ENCODE measurements at regions not wholly inside any gene's neighbourhood (a gene's known extent, or its start where the extent isn't known, plus 50 kb on each side); places are given as distances from the start of the nearest gene placed in this dataset.

DNA sequence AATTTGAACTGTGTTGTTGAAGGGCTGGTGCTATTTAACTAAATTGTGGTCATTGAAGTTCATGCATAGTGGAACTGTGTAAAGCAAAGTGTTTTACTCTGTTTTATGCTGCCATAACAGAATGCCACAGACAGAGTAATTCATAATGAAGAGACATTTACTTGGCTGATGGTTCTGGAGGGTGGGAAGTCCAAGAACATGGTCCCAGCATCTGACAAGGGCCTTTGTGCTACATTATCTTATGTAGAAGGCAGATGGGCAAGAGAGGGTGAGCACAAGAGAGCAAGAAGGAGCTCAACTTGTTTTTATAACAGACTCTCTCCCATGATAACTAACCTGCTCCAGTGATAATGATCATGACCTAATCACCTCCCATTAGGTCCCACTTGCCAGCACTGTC, 101.9 kb upstream of the NR3C1 start (continued):
- TF ChIP-seq, protein P1, sequence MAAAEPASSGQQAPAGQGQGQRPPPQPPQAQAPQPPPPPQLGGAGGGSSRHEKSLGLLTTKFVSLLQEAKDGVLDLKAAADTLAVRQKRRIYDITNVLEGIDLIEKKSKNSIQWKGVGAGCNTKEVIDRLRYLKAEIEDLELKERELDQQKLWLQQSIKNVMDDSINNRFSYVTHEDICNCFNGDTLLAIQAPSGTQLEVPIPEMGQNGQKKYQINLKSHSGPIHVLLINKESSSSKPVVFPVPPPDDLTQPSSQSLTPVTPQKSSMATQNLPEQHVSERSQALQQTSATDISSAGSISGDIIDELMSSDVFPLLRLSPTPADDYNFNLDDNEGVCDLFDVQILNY (CRISPR knock-in tag; IDR thresholded peaks at IDR 0.05): no peak
- TF ChIP-seq JAZF1 (CRISPR knock-in tag; IDR thresholded peaks at IDR 0.05) (no peak), PRRX2 (CRISPR knock-in tag; IDR thresholded peaks at IDR 0.05) (no peak), SP1 (CRISPR knock-in tag; conservative IDR thresholded peaks at IDR 0.05) (no peak), OVOL2 (CRISPR knock-in tag; IDR thresholded peaks at IDR 0.05; ENCODE audit: borderline replicate concordance) (no peak), NFATC4 (CRISPR knock-in tag; IDR thresholded peaks at IDR 0.05) (no peak), MXD4 (CRISPR knock-in tag; IDR thresholded peaks at IDR 0.05; ENCODE audit: borderline replicate concordance) (no peak), ZNF416 (CRISPR knock-in tag; IDR thresholded peaks at IDR 0.05) (no peak)
- TF ChIP-seq, protein P2, sequence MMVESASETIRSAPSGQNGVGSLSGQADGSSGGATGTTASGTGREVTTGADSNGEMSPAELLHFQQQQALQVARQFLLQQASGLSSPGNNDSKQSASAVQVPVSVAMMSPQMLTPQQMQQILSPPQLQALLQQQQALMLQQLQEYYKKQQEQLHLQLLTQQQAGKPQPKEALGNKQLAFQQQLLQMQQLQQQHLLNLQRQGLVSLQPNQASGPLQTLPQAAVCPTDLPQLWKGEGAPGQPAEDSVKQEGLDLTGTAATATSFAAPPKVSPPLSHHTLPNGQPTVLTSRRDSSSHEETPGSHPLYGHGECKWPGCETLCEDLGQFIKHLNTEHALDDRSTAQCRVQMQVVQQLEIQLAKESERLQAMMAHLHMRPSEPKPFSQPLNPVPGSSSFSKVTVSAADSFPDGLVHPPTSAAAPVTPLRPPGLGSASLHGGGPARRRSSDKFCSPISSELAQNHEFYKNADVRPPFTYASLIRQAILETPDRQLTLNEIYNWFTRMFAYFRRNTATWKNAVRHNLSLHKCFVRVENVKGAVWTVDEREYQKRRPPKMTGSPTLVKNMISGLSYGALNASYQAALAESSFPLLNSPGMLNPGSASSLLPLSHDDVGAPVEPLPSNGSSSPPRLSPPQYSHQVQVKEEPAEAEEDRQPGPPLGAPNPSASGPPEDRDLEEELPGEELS (CRISPR knock-in tag; IDR thresholded peaks at IDR 0.05): no peak
- TF ChIP-seq, protein P3, sequence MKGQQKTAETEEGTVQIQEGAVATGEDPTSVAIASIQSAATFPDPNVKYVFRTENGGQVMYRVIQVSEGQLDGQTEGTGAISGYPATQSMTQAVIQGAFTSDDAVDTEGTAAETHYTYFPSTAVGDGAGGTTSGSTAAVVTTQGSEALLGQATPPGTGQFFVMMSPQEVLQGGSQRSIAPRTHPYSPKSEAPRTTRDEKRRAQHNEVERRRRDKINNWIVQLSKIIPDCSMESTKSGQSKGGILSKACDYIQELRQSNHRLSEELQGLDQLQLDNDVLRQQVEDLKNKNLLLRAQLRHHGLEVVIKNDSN (CRISPR knock-in tag; IDR thresholded peaks at IDR 0.05): no peak

DNA sequence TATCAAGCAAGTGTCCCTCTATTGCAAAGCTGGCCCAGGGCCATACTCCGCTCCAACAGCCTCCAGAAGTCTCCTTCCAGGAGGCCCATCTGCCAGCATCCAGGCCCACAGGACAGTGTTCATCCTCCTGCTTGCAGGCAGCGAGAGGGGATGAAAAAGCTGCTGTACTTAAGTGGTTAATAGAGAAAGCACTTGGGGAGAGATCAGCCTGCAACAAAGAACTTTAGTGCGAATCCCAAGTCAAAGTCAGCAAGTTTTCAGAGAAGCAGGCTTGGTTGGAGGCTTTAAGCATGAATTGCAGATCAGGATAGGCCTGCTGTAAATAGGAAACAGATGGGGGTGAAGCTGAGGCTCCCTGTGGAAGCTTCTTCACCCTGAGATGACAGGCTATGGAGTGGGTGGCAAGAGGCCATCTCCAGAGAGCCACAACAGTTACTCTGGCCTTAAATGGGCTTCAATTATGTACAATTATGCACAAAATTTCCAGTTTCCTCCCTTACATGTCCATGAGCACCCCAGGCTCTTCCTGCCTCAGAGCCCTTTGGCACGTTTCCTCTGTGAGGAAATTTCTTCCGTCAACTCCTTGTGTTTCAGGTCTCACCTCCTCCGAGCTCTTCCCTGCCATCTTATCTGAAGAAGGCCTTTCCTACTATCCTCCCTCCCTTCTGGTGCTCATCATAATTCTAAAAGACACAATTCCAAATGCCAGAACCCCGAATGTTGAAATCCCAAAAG, 98.0 kb upstream of the NR3C1 start:
- POLR2A ChIA-PET: no interaction called here
- Mint-ChIP-seq H3K27ac (no peak overlapping the region), H3K4me1 (peaks cover 7% of the 10 kb centered on the region), H3K4me3 (no peak overlapping the region), H3K36me3 (no peaks in the 10 kb centered on the region), H3K9me3 (peaks cover 7% of the 10 kb centered on the region; the same call in 1 of the 2 replicates), H3K27me3 (ENCODE audit: low read depth) (no peaks in the 10 kb centered on the region)
- TF ChIP-seq ZNF232 (CRISPR knock-in tag; IDR thresholded peaks at IDR 0.05): no peak
- no peak for TF ChIP-seq FOXK1 (CRISPR knock-in tag; IDR thresholded peaks at IDR 0.05)
- CTCF ChIA-PET: interaction anchor here (1.0 kb wide), 1 partner anchor 17 kb away, joined by 3 read pairs; no protein-coding TSS in a partner anchor
- ATAC-seq: peak; percentile 26
- DNase-seq (ENCODE audit: low spot score): no peak

DNA sequence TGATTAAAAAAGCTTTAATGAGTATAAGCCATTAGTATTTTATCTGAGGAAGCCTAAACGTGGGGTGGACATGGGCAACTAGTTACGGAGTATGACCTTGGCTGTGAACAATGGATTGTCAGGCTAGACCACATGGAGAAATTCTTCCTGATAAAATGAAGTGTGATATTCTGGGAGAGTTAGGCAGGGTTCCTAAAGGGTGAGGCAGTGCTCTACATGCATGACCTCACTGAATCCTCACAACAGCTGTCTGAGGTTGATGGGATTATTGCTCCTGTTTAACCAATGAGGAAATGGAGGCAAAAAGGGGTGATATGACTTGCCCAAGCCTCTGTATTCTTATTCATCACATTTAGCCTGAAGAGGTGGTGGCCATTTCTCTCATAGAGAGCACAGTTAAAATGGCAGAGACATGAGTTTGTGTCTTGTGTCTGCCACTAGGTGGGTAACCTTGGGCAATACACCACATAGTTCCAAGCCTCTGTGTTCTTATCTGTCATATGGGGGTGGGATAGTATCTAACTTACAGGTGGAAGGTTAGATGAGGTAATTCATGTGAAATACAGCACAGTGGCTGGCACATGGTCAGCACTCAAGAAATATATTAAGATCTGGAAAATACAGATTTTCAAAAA, 96.1 kb upstream of the NR3C1 start:
- TF ChIP-seq, protein P4, sequence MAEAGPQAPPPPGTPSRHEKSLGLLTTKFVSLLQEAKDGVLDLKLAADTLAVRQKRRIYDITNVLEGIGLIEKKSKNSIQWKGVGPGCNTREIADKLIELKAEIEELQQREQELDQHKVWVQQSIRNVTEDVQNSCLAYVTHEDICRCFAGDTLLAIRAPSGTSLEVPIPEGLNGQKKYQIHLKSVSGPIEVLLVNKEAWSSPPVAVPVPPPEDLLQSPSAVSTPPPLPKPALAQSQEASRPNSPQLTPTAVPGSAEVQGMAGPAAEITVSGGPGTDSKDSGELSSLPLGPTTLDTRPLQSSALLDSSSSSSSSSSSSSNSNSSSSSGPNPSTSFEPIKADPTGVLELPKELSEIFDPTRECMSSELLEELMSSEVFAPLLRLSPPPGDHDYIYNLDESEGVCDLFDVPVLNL (CRISPR knock-in tag; IDR thresholded peaks at IDR 0.05; ENCODE audit: borderline replicate concordance, low read depth): no peak
- TF ChIP-seq HMGA2 (CRISPR knock-in tag; IDR thresholded peaks at IDR 0.05): no peak
- TF ChIP-seq ZNF671 (CRISPR knock-in tag; IDR thresholded peaks at IDR 0.05): no peak
- TF ChIP-seq NR2C2 (CRISPR knock-in tag; IDR thresholded peaks at IDR 0.05): no peak
- no peak for TF ChIP-seq ATF1 (CRISPR knock-in tag; IDR thresholded peaks at IDR 0.05)
- TF ChIP-seq SMAD3 (CRISPR knock-in tag; IDR thresholded peaks at IDR 0.05; ENCODE audit: borderline replicate concordance): no peak
- no peak for TF ChIP-seq ZNF232 (CRISPR knock-in tag; IDR thresholded peaks at IDR 0.05)
- no peak for TF ChIP-seq FOXP1 (CRISPR knock-in tag; IDR thresholded peaks at IDR 0.05; ENCODE audit: borderline replicate concordance)
- no peak for TF ChIP-seq TEAD1 (CRISPR knock-in tag; IDR thresholded peaks at IDR 0.05)
- no peak for TF ChIP-seq ZNF219 (CRISPR knock-in tag; IDR thresholded peaks at IDR 0.05; ENCODE audit: borderline replicate concordance)
- TF ChIP-seq, protein P5, sequence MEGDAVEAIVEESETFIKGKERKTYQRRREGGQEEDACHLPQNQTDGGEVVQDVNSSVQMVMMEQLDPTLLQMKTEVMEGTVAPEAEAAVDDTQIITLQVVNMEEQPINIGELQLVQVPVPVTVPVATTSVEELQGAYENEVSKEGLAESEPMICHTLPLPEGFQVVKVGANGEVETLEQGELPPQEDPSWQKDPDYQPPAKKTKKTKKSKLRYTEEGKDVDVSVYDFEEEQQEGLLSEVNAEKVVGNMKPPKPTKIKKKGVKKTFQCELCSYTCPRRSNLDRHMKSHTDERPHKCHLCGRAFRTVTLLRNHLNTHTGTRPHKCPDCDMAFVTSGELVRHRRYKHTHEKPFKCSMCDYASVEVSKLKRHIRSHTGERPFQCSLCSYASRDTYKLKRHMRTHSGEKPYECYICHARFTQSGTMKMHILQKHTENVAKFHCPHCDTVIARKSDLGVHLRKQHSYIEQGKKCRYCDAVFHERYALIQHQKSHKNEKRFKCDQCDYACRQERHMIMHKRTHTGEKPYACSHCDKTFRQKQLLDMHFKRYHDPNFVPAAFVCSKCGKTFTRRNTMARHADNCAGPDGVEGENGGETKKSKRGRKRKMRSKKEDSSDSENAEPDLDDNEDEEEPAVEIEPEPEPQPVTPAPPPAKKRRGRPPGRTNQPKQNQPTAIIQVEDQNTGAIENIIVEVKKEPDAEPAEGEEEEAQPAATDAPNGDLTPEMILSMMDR (IDR thresholded peaks at IDR 0.05): no peak
- no peak for TF ChIP-seq CREB1 (CRISPR knock-in tag; IDR thresholded peaks at IDR 0.05)
- TF ChIP-seq CBFB (CRISPR knock-in tag; IDR thresholded peaks at IDR 0.05; ENCODE audit: low read depth): no peak
- no peak overlapping the region for H3K27ac Mint-ChIP-seq
- ChIA-PET POLR2A (no interaction called here), CTCF (no interaction called here)
- DNase-seq (ENCODE audit: low spot score) (no peak), ATAC-seq (peak; percentile 61)
- H3K4me3 Mint-ChIP-seq: no peak overlapping the region
- H3K36me3 Mint-ChIP-seq: no peaks in the 10 kb centered on the region
- peaks cover 7% of the 10 kb centered on the region for H3K4me1 Mint-ChIP-seq
- no peaks in the 10 kb centered on the region for H3K9me3 Mint-ChIP-seq
- no peaks in the 10 kb centered on the region for H3K27me3 Mint-ChIP-seq (ENCODE audit: low read depth)
